Dermis microvascular lymphatic vessel endothelial cell (primary cell): ENCODE measurements at regions not wholly inside any gene's neighbourhood (a gene's known extent, or its start where the extent isn't known, plus 50 kb on each side); places are given as distances from the start of the nearest gene placed in this dataset.

Experiments used
- DNase-seq, 2 donors: peaks; one replicate each; pipeline versions ENCODE4 v3.0.0 to v3.0.0-alpha.2; 2010; ENCODE audit warnings: low read depth in 2 of 2

- no peak for DNase-seq
Measured at GRCh38 chr13:58767566-58767965, 1136.0 kb downstream of the PCDH17 start.

GRCh38 chr13:58773280-58773859 is 1141.8 kb downstream of the PCDH17 start:
- DNase-seq: no peak

- no peak for DNase-seq
Measured at GRCh38 chr13:58782736-58783135, 1151.2 kb downstream of the PCDH17 start.

- no peak for DNase-seq
Measured at GRCh38 chr13:58792854-58793253, 1161.3 kb downstream of the PCDH17 start.

- DNase-seq: no peak
Measured at GRCh38 chr13:58795715-58796114, 1164.2 kb downstream of the PCDH17 start.

GRCh38 chr13:58804832-58805231 is 1173.3 kb downstream of the PCDH17 start:
- no peak for DNase-seq

- DNase-seq: no peak
Measured at GRCh38 chr13:58806401-58806800, 1174.9 kb downstream of the PCDH17 start.

- DNase-seq: no peak
Measured at GRCh38 chr13:58823701-58824100, 1192.2 kb downstream of the PCDH17 start.

GRCh38 chr13:58827904-58828303 is 1196.4 kb downstream of the PCDH17 start:
- no peak for DNase-seq

GRCh38 chr13:58830841-58831240 is 1199.3 kb downstream of the PCDH17 start:
- DNase-seq: no peak

GRCh38 chr13:58838615-58839014 is 1207.1 kb downstream of the PCDH17 start:
- DNase-seq: no peak

GRCh38 chr13:58843071-58843470 is 1211.5 kb downstream of the PCDH17 start:
- DNase-seq: no peak

GRCh38 chr13:58843567-58843966 is 1212.0 kb downstream of the PCDH17 start:
- no peak for DNase-seq

GRCh38 chr13:58850161-58850560 is 1218.6 kb downstream of the PCDH17 start:
- no peak for DNase-seq

GRCh38 chr13:58852076-58852475 is 1220.5 kb downstream of the PCDH17 start:
- no peak for DNase-seq

- DNase-seq: no peak
Measured at GRCh38 chr13:58855283-58855682, 1223.7 kb downstream of the PCDH17 start.

GRCh38 chr13:58858870-58859371 is 1227.4 kb downstream of the PCDH17 start:
- DNase-seq: no peak

- DNase-seq: no peak
Measured at GRCh38 chr13:58865286-58865685, 1233.7 kb downstream of the PCDH17 start.

- no peak for DNase-seq
Measured at GRCh38 chr13:58869566-58869965, 1238.0 kb downstream of the PCDH17 start.

- DNase-seq: no peak
Measured at GRCh38 chr13:58876473-58876872, 1244.9 kb downstream of the PCDH17 start.

- no peak for DNase-seq
Measured at GRCh38 chr13:58879114-58879513, 1247.6 kb downstream of the PCDH17 start.

GRCh38 chr13:58882516-58882915 is 1251.0 kb downstream of the PCDH17 start:
- no peak for DNase-seq

- DNase-seq: no peak
Measured at GRCh38 chr13:58883405-58883804, 1251.9 kb downstream of the PCDH17 start.
